Heart left ventricle (tissue), 16 donors: ENCODE measurements at regions not wholly inside any gene's neighbourhood (a gene's known extent, or its start where the extent isn't known, plus 50 kb on each side); places are given as distances from the start of the nearest gene placed in this dataset.

Source experiments
- ATAC-seq, 4 donors: fragments of 200-7000 bp; cut with Tn5 transposase; one replicate each; pipeline ENCODE4 v1.9.1; 2020 to 2022; ENCODE audit warnings: moderate library complexity in 4 of 4, mild to moderate bottlenecking in 3 of 4, moderate number of reproducible peaks in 1 of 4
- DNase-seq, 5 donors: peaks; one replicate each; pipeline ENCODE4 v3.0.0-alpha.2; 2020
- H3K27ac ChIP-seq, 12 donors: fragments of 200-600 bp; sonication (generic) in 4 of 12; one replicate each; pipeline versions ENCODE4 v1.5.0 to v1.8.0; 2016 to 2022; ENCODE audit warnings: mild to moderate bottlenecking in 2 of 12
- H3K27me3 ChIP-seq, 9 donors: fragments of 200-600 bp; sonication (generic) in 2 of 9; one replicate each; pipeline versions ENCODE4 v1.5.1 to v1.8.0; 2016 to 2022; ENCODE audit warnings: mild to moderate bottlenecking in 3 of 9
- H3K36me3 ChIP-seq, 9 donors: fragments of 200-600 bp; sonication (generic) in 2 of 9; one replicate each; pipeline versions ENCODE4 v1.5.0 to v1.8.0; 2018 to 2022; ENCODE audit warnings: mild to moderate bottlenecking in 2 of 9
- H3K4me1 ChIP-seq, 12 donors: fragments of 200-600 bp; sonication (generic) in 4 of 12; one replicate each; pipeline versions ENCODE4 v1.5.0 to v1.8.0; 2016 to 2022; ENCODE audit warnings: mild to moderate bottlenecking in 3 of 12
- H3K4me3 ChIP-seq, 12 donors: fragments of 200-600 bp; sonication (generic) in 4 of 12; one replicate each; pipeline versions ENCODE4 v1.5.0 to v1.8.0; 2017 to 2022; ENCODE audit warnings: mild to moderate bottlenecking in 9 of 12, moderate library complexity in 4 of 12
- H3K9me3 ChIP-seq, 12 donors: fragments of 200-600 bp; sonication (generic) in 4 of 12; one replicate each; pipeline versions ENCODE4 v1.5.0 to v1.8.0; 2016 to 2022; ENCODE audit warnings: mild to moderate bottlenecking in 1 of 12
- CTCF ChIP-seq, 12 donors: fragments of 200-600 bp; sonication (generic) in 4 of 12; IDR thresholded peaks; one replicate each; pipeline versions ENCODE4 v1.5.0 to v1.8.0; 2018 to 2022; ENCODE audit warnings: antibody characterized with exemption in 12 of 12, mild to moderate bottlenecking in 5 of 12
- POLR2A ChIP-seq, 2 donors: fragments of 450-650 bp; IDR thresholded peaks; one replicate each; pipeline ENCODE4 v1.6.1; 2017; ENCODE audit warnings: antibody characterized with exemption in 2 of 2, mild to moderate bottlenecking in 2 of 2, moderate library complexity in 2 of 2
- WGBS, 4 donors: extraction: QIAGEN DNeasy Blood & Tissue Kit in 2 of 4; methylation state at CpG; one replicate each; pipeline versions ENCODE4 v1.1.5 to v1.1.7; 2013 to 2018; 5-methylcytosine and 5-hydroxymethylcytosine counted together
- intact Hi-C, 10 donors: fragments of 100-400 bp; cut with DNase I; formaldehyde crosslinking; loops; one replicate each; pipeline versions ENCODE4 v1.11.1 to v1.14.2; 2022
- donor health status: ischemic (EF 13 %, LVEDD 7.1; RV severe dilation, severe dysfunction).
- donor health status: healthy with polysubstance abuse.
- donor health status: DM: no; HTN: yes; CAD: no.
- donor health status: DM: no; HTN: no; CAD: no.
- donor health status: ischemic (EF 25% LVEDD 6.9; RV normal size, moderate dysfunction).
- donor health status: ischemic (EF 25% LVEDD 5.7; RV mildly dilated, moderate dysfunction).
- donor health status: healthy.
- donor health status: DM: yes; HTN: yes; CAD: no.
- donor health status: ischemic (EF 35%, LVEDD 5.7; RV mildly dilated, moderate dysfunction).
- donor health status: nonischemic (EF 11% LVEDD 7.7; RV severe dilation, severe dysfunction).
- donor health status: DM: yes; HTN: yes; CAD: no.
- donor health status: PGD.
- donor health status: ischemic (EF 29% LVEDD 5.4; RV normal size, mild dysfunction).
- donor health status: nonischemic (EF 23%, LVEDD 6.1; RV moderate dilation, normal function).

GRCh38 chr6:66561479-66561878 lies 854.5 kb upstream of the EYS start:
- Histone ChIP-seq H3K4me3 (no peak overlapping the region), H3K4me1 (no peaks in the 10 kb centered on the region), H3K27me3 (no peaks in the 10 kb centered on the region), H3K36me3 (no peaks in the 10 kb centered on the region), H3K9me3 (peaks cover 0 to 18% (median 0%) of the 10 kb centered on the region in 12 donors), H3K27ac (no peak overlapping the region)
- no peak for DNase-seq
- WGBS, 4 donors = 89 to 94% (median 93%) methylated on average over 6 of the region's 6 CpGs
- TF ChIP-seq POLR2A (IDR thresholded peaks at IDR 0.05) = no peak
- TF ChIP-seq CTCF (IDR thresholded peaks at IDR 0.05) = no peak
- no peak for ATAC-seq
- intact Hi-C loops = no loop called here

- Histone ChIP-seq H3K27me3 (no peaks in the 10 kb centered on the region), H3K27ac (no peak overlapping the region), H3K36me3 (no peaks in the 10 kb centered on the region), H3K4me1 (no peaks in the 10 kb centered on the region), H3K4me3 (no peak overlapping the region), H3K9me3 (peaks cover 0 to 28% (median 11%) of the 10 kb centered on the region in 12 donors)
- intact Hi-C loops = no loop called here
- no peak for TF ChIP-seq POLR2A (IDR thresholded peaks at IDR 0.05)
- TF ChIP-seq CTCF (IDR thresholded peaks at IDR 0.05) = peak in 1 of 12 donors; percentile 12
- no peak for ATAC-seq
- DNase-seq = no peak
Measured at GRCh38 chr6:66558189-66558588, 851.2 kb upstream of the EYS start.

GRCh38 chr6:66556936-66557335 lies 849.9 kb upstream of the EYS start:
- ATAC-seq (no peak), DNase-seq (no peak)
- TF ChIP-seq POLR2A (IDR thresholded peaks at IDR 0.05) = no peak
- no peak for TF ChIP-seq CTCF (IDR thresholded peaks at IDR 0.05)
- 52 to 69% (median 64%) methylated on average over 1 of the region's 1 CpG for WGBS, 4 donors
- intact Hi-C loops = no loop called here
- Histone ChIP-seq H3K4me1 (no peaks in the 10 kb centered on the region), H3K9me3 (peaks cover 0 to 30% (median 11%) of the 10 kb centered on the region in 12 donors), H3K27ac (no peak overlapping the region), H3K36me3 (no peaks in the 10 kb centered on the region), H3K27me3 (no peaks in the 10 kb centered on the region), H3K4me3 (no peak overlapping the region)

- intact Hi-C loops = no loop called here
- DNase-seq = no peak
- H3K4me1 ChIP-seq = no peaks in the 10 kb centered on the region
- H3K4me3 ChIP-seq = no peak overlapping the region
- no peaks in the 10 kb centered on the region for H3K36me3 ChIP-seq
- WGBS, 4 donors = 62 to 71% (median 69%) methylated on average over 1 of the region's 1 CpG
- TF ChIP-seq CTCF (IDR thresholded peaks at IDR 0.05) = no peak
- no peak for TF ChIP-seq POLR2A (IDR thresholded peaks at IDR 0.05)
- H3K27ac ChIP-seq = no peak overlapping the region
- H3K9me3 ChIP-seq = peaks cover 0 to 30% (median 11%) of the 10 kb centered on the region in 12 donors
- ATAC-seq = no peak
- no peaks in the 10 kb centered on the region for H3K27me3 ChIP-seq
Measured at GRCh38 chr6:66555082-66555481, 848.1 kb upstream of the EYS start.
